Epithelial cell of prostate (primary cell): ENCODE measurements at regions not wholly inside any gene's neighbourhood (a gene's known extent, or its start where the extent isn't known, plus 50 kb on each side); places are given as distances from the start of the nearest gene placed in this dataset.

ENCODE experiments used
- DNase-seq: peaks from one replicate; pipeline ENCODE4 v3.0.0-alpha.2; 2011; ENCODE audit warnings: low read depth, low spot score
- H3K27ac ChIP-seq: fragments of 450-650 bp; 2 replicates; pipeline ENCODE4 v1.5.1; 2017; ENCODE audit warnings: mild to moderate bottlenecking

GRCh38 chr13:102993348-102993747 is 72.9 kb downstream of the SLC10A2 start:
- H3K27ac ChIP-seq: no peak overlapping the region
- DNase-seq: no peak

GRCh38 chr13:102984210-102984609 is 82.0 kb downstream of the SLC10A2 start:
- DNase-seq: no peak
- H3K27ac ChIP-seq: no peak overlapping the region

GRCh38 chr13:102983496-102983895 is 82.7 kb downstream of the SLC10A2 start:
- no peak overlapping the region for H3K27ac ChIP-seq
- no peak for DNase-seq

GRCh38 chr13:102980331-102980982 is 85.8 kb downstream of the SLC10A2 start:
- no peak for DNase-seq
- no peak overlapping the region for H3K27ac ChIP-seq

GRCh38 chr13:102978168-102978567 is 88.0 kb downstream of the SLC10A2 start:
- no peak for DNase-seq
- H3K27ac ChIP-seq: no peak overlapping the region

- H3K27ac ChIP-seq: no peak overlapping the region
- no peak for DNase-seq
Observed at GRCh38 chr13:102977471-102977870, 88.7 kb downstream of the SLC10A2 start.

- DNase-seq: no peak
- H3K27ac ChIP-seq: no peak overlapping the region
Observed at GRCh38 chr13:102974317-102975087, 91.7 kb downstream of the SLC10A2 start.

- DNase-seq: no peak
- no peak overlapping the region for H3K27ac ChIP-seq
Observed at GRCh38 chr13:102972191-102972590, 94.0 kb downstream of the SLC10A2 start.

- DNase-seq: no peak
- no peak overlapping the region for H3K27ac ChIP-seq
Observed at GRCh38 chr13:102970542-102970941, 95.7 kb downstream of the SLC10A2 start.

GRCh38 chr13:102968572-102969228 is 97.5 kb downstream of the SLC10A2 start:
- no peak overlapping the region for H3K27ac ChIP-seq
- DNase-seq: no peak

- no peak overlapping the region for H3K27ac ChIP-seq
- peak; percentile 20 for DNase-seq
Observed at GRCh38 chr13:102965802-102966201, 100.4 kb downstream of the SLC10A2 start.

GRCh38 chr13:102962430-102962829 is 103.8 kb downstream of the SLC10A2 start:
- no peak for DNase-seq
- H3K27ac ChIP-seq: no peak overlapping the region

GRCh38 chr13:102960959-102961358 is 105.3 kb downstream of the SLC10A2 start:
- no peak overlapping the region for H3K27ac ChIP-seq
- DNase-seq: no peak

- H3K27ac ChIP-seq: no peak overlapping the region
- no peak for DNase-seq
Observed at GRCh38 chr13:102956449-102956848, 109.8 kb downstream of the SLC10A2 start.

- DNase-seq: no peak
Observed at GRCh38 chr13:102954350-102954749, 108.5 kb downstream of the ERCC5 start.

GRCh38 chr13:102951808-102952207 is 106.0 kb downstream of the ERCC5 start:
- H3K27ac ChIP-seq: no peak overlapping the region
- DNase-seq: no peak

More at GRCh38 chr13:102954350-102954749, 108.5 kb downstream of the ERCC5 start:
- no peak overlapping the region for H3K27ac ChIP-seq

GRCh38 chr13:102947745-102948405 is 102.0 kb downstream of the ERCC5 start:
- H3K27ac ChIP-seq: no peak overlapping the region
- no peak for DNase-seq

- no peak overlapping the region for H3K27ac ChIP-seq
- DNase-seq: no peak
Observed at GRCh38 chr13:102945886-102946285, 100.1 kb downstream of the ERCC5 start.

GRCh38 chr13:102945324-102945815 is 99.5 kb downstream of the ERCC5 start:
- no peak for DNase-seq
- no peak overlapping the region for H3K27ac ChIP-seq

GRCh38 chr13:102944821-102945220 is 99.0 kb downstream of the ERCC5 start:
- H3K27ac ChIP-seq: no peak overlapping the region
- no peak for DNase-seq

- no peak for DNase-seq
- H3K27ac ChIP-seq: no peak overlapping the region
Observed at GRCh38 chr13:102940770-102941169, 94.9 kb downstream of the ERCC5 start.
